Kidney epithelial cell (primary cell): ENCODE measurements at regions not wholly inside any gene's neighbourhood (a gene's known extent, or its start where the extent isn't known, plus 50 kb on each side); places are given as distances from the start of the nearest gene placed in this dataset.

Experiments used
- DNase-seq: peaks from one replicate; pipeline ENCODE4 v3.0.0-alpha.2; 2010; ENCODE audit warnings: low read depth
- H3K27me3 ChIP-seq: 2 replicates; pipeline ENCODE4 v1.6.0; 2011; ENCODE audit warnings: low read length; ENCODE audit not compliant: control insufficient read depth, insufficient read depth
- H3K36me3 ChIP-seq: 2 replicates; pipeline ENCODE4 v1.5.1; 2011; ENCODE audit warnings: low read length; ENCODE audit not compliant: control insufficient read depth, insufficient read depth
- H3K4me3 ChIP-seq: 2 replicates; pipeline ENCODE4 v1.5.1; 2011; ENCODE audit warnings: low read depth, mild to moderate bottlenecking, control low read depth, low read length
- CTCF ChIP-seq: IDR thresholded peaks from 2 replicates; pipeline ENCODE4 v1.5.1; 2011; ENCODE audit warnings: mild to moderate bottlenecking, moderate library complexity, low read length, control low read depth, inconsistent platforms; ENCODE audit not compliant: insufficient read depth, poor library complexity, severe bottlenecking

- H3K36me3 ChIP-seq = no peaks in the 10 kb centered on the region
- TF ChIP-seq CTCF = no peak
- no peak for DNase-seq
- H3K4me3 ChIP-seq = no peak overlapping the region
- H3K27me3 ChIP-seq = no peaks in the 10 kb centered on the region
These were observed 54.0 kb upstream of the LPP start for GRCh38 chr3:188099907-188100306.

DNA sequence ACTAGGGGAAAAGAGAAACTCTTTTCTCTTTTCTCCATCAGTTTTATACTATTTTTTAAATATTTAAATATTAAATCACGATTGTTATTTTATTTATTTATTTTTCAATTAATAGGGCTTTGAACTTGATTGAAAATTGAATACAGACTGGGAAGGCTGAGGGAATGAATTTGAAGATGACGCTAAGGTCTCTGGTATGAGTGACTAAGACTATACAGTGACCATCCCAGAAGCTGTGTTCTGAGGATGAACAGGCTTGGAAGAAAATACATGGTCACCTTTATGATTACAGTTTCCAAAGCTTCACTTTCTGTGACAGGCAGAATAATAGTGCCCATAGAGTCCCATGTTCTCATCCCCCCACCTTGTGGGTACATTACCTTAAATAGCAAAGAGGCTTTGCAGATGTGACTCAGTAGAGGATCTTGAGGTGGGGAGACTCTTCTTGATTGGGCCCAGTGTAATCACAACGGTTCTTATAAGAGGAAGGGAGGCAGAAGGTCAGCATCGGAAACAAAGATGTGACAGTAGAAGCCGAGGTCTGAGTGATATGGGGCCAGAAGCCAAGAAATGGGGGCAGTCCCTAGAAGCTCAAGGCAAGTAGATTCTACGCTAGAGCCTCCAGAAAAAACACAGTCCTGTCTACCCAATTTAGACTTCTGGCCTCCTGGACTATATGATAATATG lies 51.0 kb upstream of the LPP start:
- no peak for DNase-seq
- Histone ChIP-seq H3K4me3 (no peak overlapping the region), H3K36me3 (no peaks in the 10 kb centered on the region), H3K27me3 (no peaks in the 10 kb centered on the region)
- TF ChIP-seq CTCF = no peak

DNA sequence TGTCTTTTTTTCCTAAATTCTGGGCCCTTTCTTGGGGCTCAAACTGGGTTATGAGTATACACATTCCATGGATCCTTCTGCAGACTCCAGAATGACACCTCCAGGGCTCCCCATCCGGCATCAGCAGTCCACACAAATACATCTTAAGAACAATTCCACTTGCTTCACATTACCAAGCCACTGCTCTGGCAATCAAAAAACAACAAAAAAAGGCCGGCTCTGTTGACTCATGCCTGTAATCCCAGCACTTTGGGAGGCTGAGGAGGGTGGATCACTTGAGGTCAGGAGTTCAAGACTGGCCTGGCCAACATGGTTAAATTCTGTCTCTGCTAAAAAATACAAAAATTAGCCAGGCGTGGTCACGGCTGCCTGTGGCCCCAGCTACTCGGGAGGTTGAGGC lies 49.9 kb upstream of the LPP start:
- Histone ChIP-seq H3K27me3 (no peaks in the 10 kb centered on the region), H3K4me3 (no peak overlapping the region), H3K36me3 (no peaks in the 10 kb centered on the region)
- DNase-seq = no peak
- no peak for TF ChIP-seq CTCF
